Epithelial cell of esophagus (primary cell): ENCODE measurements at regions not wholly inside any gene's neighbourhood (a gene's known extent, or its start where the extent isn't known, plus 50 kb on each side); places are given as distances from the start of the nearest gene placed in this dataset.

Experiments used
- DNase-seq: peaks from one replicate; pipeline ENCODE4 v3.0.0; 2010; ENCODE audit warnings: low read depth
- H3K4me3 ChIP-seq: 2 replicates; pipeline ENCODE4 v1.5.1; 2011; ENCODE audit warnings: mild to moderate bottlenecking, low read length, control low read depth
- CTCF ChIP-seq: IDR thresholded peaks from 2 replicates; pipeline ENCODE4 v1.5.1; 2011; ENCODE audit warnings: low read depth, mild to moderate bottlenecking, low read length, control low read depth, inconsistent platforms; ENCODE audit not compliant: insufficient read depth; ENCODE audit errors: missing control alignments

- H3K4me3 ChIP-seq: no peak overlapping the region
- TF ChIP-seq CTCF: no peak
- DNase-seq: no peak
Measured at GRCh38 chr10:71043858-71044257, 155.5 kb upstream of the PCBD1 start.

GRCh38 chr10:71044720-71045119, 156.4 kb upstream of the PCBD1 start:
- DNase-seq: no peak
- no peak overlapping the region for H3K4me3 ChIP-seq
- no peak for TF ChIP-seq CTCF

- H3K4me3 ChIP-seq: no peak overlapping the region
- no peak for TF ChIP-seq CTCF
- DNase-seq: no peak
Measured at GRCh38 chr10:71045204-71045809, 156.9 kb upstream of the PCBD1 start.

GRCh38 chr10:71045936-71046335, 157.6 kb upstream of the PCBD1 start:
- no peak for DNase-seq
- TF ChIP-seq CTCF: no peak
- no peak overlapping the region for H3K4me3 ChIP-seq

GRCh38 chr10:71046747-71047146, 158.4 kb upstream of the PCBD1 start:
- no peak overlapping the region for H3K4me3 ChIP-seq
- no peak for TF ChIP-seq CTCF
- no peak for DNase-seq

- no peak overlapping the region for H3K4me3 ChIP-seq
- TF ChIP-seq CTCF: no peak
- DNase-seq: no peak
Measured at GRCh38 chr10:71048971-71049615, 160.7 kb upstream of the PCBD1 start.

- TF ChIP-seq CTCF: no peak
- no peak overlapping the region for H3K4me3 ChIP-seq
- no peak for DNase-seq
Measured at GRCh38 chr10:71049994-71050393, 161.6 kb upstream of the PCBD1 start.
